Gastrocnemius medialis (tissue), 4 donors: ENCODE measurements at regions not wholly inside any gene's neighbourhood (a gene's known extent, or its start where the extent isn't known, plus 50 kb on each side); places are given as distances from the start of the nearest gene placed in this dataset.

Experiments
- ATAC-seq, 2 donors: fragments of 150-250 bp; one replicate each; pipeline ENCODE4 v1.9.1; 2016
- DNase-seq, 2 donors: peaks; one replicate each; pipeline ENCODE4 v3.0.0-alpha.2; 2019
- H3K27ac ChIP-seq, 4 donors: fragments of 200-600 bp; sonication (generic); 1 replicate in 1 of 4; 2 replicates in 3 of 4; pipeline ENCODE4 v1.5.1; 2016 to 2018; ENCODE audit warnings: mild to moderate bottlenecking in 2 of 4, moderate library complexity in 1 of 4
- H3K27me3 ChIP-seq, 3 donors: fragments of 200-600 bp; sonication (generic) in 2 of 3; 1 replicate in 1 of 3; 2 replicates in 2 of 3; pipeline versions ENCODE4 v1.5.1 to v1.6.0; 2016 to 2019; ENCODE audit warnings: mild to moderate bottlenecking in 1 of 3, moderate library complexity in 1 of 3
- H3K36me3 ChIP-seq, 2 donors: fragments of 200-600 bp; sonication (generic) in 1 of 2; one replicate each; pipeline ENCODE4 v1.5.1; 2017 to 2018
- H3K4me1 ChIP-seq, 2 donors: fragments of 200-600 bp; sonication (generic) in 1 of 2; one replicate each; pipeline ENCODE4 v1.5.1; 2016 to 2017; ENCODE audit warnings: mild to moderate bottlenecking in 2 of 2
- H3K4me3 ChIP-seq, 4 donors: fragments of 200-600 bp; sonication (generic) in 3 of 4; 1 replicate in 1 of 4; 2 replicates in 3 of 4; pipeline ENCODE4 v1.5.1; 2016 to 2019; ENCODE audit warnings: mild to moderate bottlenecking in 2 of 4
- H3K9me3 ChIP-seq, 3 donors: fragments of 200-600 bp; sonication (generic) in 2 of 3; 1 replicate in 1 of 3; 2 replicates in 2 of 3; pipeline ENCODE4 v1.5.1; 2016 to 2019
- POLR2A ChIP-seq, 2 donors: fragments of 450-650 bp; IDR thresholded peaks; one replicate each; pipeline ENCODE4 v1.6.1; 2017; ENCODE audit warnings: antibody characterized with exemption in 2 of 2, mild to moderate bottlenecking in 2 of 2, moderate library complexity in 2 of 2
- in situ Hi-C, 4 donors: fragments of 200-750 bp; cut with MboI; loops; one replicate each; pipeline versions ENCODE4 v1.15.0 to v1.8.0; 2017; ENCODE audit warnings: low sequenced_read_pairs in 4 of 4
- intact Hi-C: fragments of 100-400 bp; cut with DNase I; formaldehyde crosslinking; loops from one replicate; pipeline ENCODE4 v1.15.1; 2023; ENCODE audit warnings: low total_unique reads
- TF ChIP-seq, protein P1 (sequence below), 5 experiments: fragments of 450-650 bp in 3 of 5; fragments of 200-600 bp in 2 of 5; sonication (generic) in 2 of 5; IDR thresholded peaks in 4 of 5; conservative IDR thresholded peaks in 1 of 5; 1 replicate in 4 of 5; 2 replicates in 1 of 5; pipeline ENCODE4 v1.5.1; 2016 to 2019; ENCODE audit warnings: antibody characterized with exemption in 5 of 5, mild to moderate bottlenecking in 3 of 5, moderate library complexity in 3 of 5

DNA sequence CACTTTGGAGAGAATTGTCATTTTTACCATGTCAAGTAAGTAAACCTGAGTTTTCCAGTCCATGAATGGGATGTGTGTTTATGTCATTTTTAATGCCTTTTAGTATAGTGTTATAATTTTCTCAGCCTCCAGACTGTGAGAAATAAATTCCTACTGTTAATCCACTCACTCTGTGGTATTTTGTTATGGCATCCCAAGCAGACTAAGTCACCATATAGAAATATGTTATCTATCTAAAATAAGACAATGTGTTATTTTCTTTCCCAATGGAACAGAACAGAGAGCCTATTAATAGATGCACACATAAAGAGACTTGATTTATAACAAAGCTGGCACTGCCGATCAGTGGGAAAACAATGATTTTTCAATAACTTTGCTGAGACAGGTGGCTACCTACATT, 70.2 kb upstream of the SLC4A11 start:
- peak overlapping the region; percentile 89 to 95 (median 92) for H3K27ac ChIP-seq
- ATAC-seq = no peak
- H3K4me3 ChIP-seq = no peak overlapping the region
- H3K36me3 ChIP-seq = peaks cover 0 to 2% of the 10 kb centered on the region in 2 donors
- intact Hi-C loops = loop anchor here (5.0 kb wide), 1 partner anchor 152 kb away; the partner anchor contains the start of genes FASTKD5 and UBOX5
- H3K27me3 ChIP-seq = no peaks in the 10 kb centered on the region
- peaks cover 58 to 77% of the 10 kb centered on the region in 2 donors for H3K4me1 ChIP-seq
- TF ChIP-seq POLR2A (IDR thresholded peaks at IDR 0.05) = no peak
- TF ChIP-seq, protein P1, sequence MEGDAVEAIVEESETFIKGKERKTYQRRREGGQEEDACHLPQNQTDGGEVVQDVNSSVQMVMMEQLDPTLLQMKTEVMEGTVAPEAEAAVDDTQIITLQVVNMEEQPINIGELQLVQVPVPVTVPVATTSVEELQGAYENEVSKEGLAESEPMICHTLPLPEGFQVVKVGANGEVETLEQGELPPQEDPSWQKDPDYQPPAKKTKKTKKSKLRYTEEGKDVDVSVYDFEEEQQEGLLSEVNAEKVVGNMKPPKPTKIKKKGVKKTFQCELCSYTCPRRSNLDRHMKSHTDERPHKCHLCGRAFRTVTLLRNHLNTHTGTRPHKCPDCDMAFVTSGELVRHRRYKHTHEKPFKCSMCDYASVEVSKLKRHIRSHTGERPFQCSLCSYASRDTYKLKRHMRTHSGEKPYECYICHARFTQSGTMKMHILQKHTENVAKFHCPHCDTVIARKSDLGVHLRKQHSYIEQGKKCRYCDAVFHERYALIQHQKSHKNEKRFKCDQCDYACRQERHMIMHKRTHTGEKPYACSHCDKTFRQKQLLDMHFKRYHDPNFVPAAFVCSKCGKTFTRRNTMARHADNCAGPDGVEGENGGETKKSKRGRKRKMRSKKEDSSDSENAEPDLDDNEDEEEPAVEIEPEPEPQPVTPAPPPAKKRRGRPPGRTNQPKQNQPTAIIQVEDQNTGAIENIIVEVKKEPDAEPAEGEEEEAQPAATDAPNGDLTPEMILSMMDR (IDR thresholded peaks at IDR 0.05 in 4 of 5, conservative IDR thresholded peaks at IDR 0.05 in 1 of 5) = no peak
- no peak for DNase-seq
- in situ Hi-C loops = loop anchor here in 1 of 4 donors (25.0 kb wide), 1 partner anchor 247 kb away; the partner anchor contains the start of gene OXT
- H3K9me3 ChIP-seq = no peaks in the 10 kb centered on the region

DNA sequence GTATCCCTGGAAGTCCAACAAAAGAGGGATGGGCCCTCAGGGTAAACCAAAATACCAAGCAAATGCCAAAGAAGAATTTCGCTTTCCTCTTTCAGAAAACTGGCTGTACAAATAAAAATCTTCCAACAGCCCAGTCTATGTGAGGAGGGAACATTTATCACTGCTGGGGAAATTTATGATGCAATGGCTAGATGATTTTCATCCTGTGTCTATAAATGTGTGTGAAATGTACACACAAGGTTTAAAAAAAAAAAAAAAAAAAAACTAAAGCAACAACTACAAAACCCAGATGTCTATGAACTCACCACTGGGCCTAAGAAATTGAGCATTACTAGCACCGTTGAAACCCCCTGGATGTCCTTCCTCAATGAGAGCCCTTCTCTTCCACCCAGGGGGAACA, 68.7 kb upstream of the SLC4A11 start:
- H3K9me3 ChIP-seq = no peaks in the 10 kb centered on the region
- DNase-seq = no peak
- H3K27me3 ChIP-seq = no peaks in the 10 kb centered on the region
- peaks cover 52 to 72% of the 10 kb centered on the region in 2 donors for H3K4me1 ChIP-seq
- ATAC-seq = no peak
- no peak overlapping the region for H3K4me3 ChIP-seq
- peak overlapping the region; percentile 89 to 95 (median 92) for H3K27ac ChIP-seq
- intact Hi-C loops (loop anchor here (5.0 kb wide), 1 partner anchor 150 kb away; the partner anchor contains the start of genes FASTKD5 and UBOX5), in situ Hi-C loops (loop anchor here in 1 of 4 donors (25.0 kb wide), 1 partner anchor 245 kb away; the partner anchor contains the start of gene OXT)
- H3K36me3 ChIP-seq = peaks cover 0 to 17% of the 10 kb centered on the region in 2 donors
- TF ChIP-seq POLR2A (IDR thresholded peaks at IDR 0.05) = no peak
- TF ChIP-seq, protein P1 (IDR thresholded peaks at IDR 0.05 in 4 of 5, conservative IDR thresholded peaks at IDR 0.05 in 1 of 5) = no peak

DNA sequence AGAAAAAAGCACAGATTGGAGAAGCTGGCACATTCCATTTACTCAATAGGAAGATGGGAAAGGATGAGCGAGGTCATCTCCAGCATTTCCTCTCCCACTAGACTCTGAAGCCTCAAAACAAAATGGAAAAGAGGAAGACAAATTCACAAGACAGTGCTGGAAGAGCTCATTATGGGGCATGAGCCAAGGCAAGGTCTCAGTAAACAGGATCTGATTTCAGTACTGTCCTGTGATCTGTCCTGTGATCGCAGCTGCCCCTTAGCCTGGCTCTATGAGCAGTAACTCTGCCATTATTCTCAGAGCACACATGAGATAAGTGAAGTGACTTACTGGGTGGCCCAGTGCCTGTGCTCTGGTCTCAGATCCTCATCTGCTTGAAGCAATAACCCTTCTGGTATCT, 68.1 kb upstream of the SLC4A11 start:
- in situ Hi-C loops = loop anchor here in 1 of 4 donors (25.0 kb wide), 1 partner anchor 245 kb away; the partner anchor contains the start of gene OXT
- Histone ChIP-seq H3K27me3 (no peaks in the 10 kb centered on the region), H3K27ac (peak overlapping the region; percentile 89 to 95 (median 92)), H3K9me3 (no peaks in the 10 kb centered on the region), H3K36me3 (peaks cover 0 to 23% of the 10 kb centered on the region in 2 donors), H3K4me1 (peaks cover 49 to 72% of the 10 kb centered on the region in 2 donors), H3K4me3 (peak overlapping the region; percentile 50 to 62 (median 57))
- DNase-seq = peak; percentile 82 to 85
- TF ChIP-seq, protein P1 (IDR thresholded peaks at IDR 0.05 in 4 of 5, conservative IDR thresholded peaks at IDR 0.05 in 1 of 5) = no peak
- peak; percentile 58 to 86 for TF ChIP-seq POLR2A (IDR thresholded peaks at IDR 0.05)
- intact Hi-C loops = loop anchor here (5.0 kb wide), 1 partner anchor 150 kb away; the partner anchor contains the start of genes FASTKD5 and UBOX5
- ATAC-seq = peak; percentile 83 to 85

DNA sequence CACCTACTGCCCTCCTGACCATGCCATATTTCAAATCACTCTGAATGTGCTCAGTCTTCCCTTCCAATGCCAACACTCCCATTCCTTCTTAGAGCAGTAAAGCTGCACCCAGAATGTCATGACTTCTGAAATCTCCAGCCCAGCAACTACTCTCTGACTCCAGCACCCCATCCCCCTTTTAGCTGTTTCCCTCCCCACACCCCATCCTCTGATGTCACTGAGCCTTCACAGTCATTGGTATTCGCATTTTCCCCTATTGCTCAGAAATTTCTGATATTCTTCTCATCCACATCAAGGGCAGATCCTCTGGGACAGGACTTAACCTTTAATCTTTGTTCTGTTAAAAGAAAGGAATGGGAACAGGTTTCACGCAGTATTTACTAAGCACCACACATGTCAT, 67.1 kb upstream of the SLC4A11 start:
- H3K27ac ChIP-seq = peak overlapping the region; percentile 89 to 95 (median 92)
- peak overlapping the region; percentile 50 to 62 (median 57) for H3K4me3 ChIP-seq
- DNase-seq = no peak
- H3K4me1 ChIP-seq = peaks cover 40 to 64% of the 10 kb centered on the region in 2 donors
- ATAC-seq = peak; percentile 37 to 51
- TF ChIP-seq, protein P1 (IDR thresholded peaks at IDR 0.05 in 4 of 5, conservative IDR thresholded peaks at IDR 0.05 in 1 of 5) = no peak
- peak; percentile 46 to 59 for TF ChIP-seq POLR2A (IDR thresholded peaks at IDR 0.05)
- in situ Hi-C loops = loop anchor here in 1 of 4 donors (25.0 kb wide), 1 partner anchor 244 kb away; the partner anchor contains the start of gene OXT
- H3K27me3 ChIP-seq = no peaks in the 10 kb centered on the region
- H3K9me3 ChIP-seq = no peaks in the 10 kb centered on the region
- intact Hi-C loops = loop anchor here (5.0 kb wide), 1 partner anchor 149 kb away; the partner anchor contains the start of genes FASTKD5 and UBOX5
- peaks cover 0 to 30% of the 10 kb centered on the region in 2 donors for H3K36me3 ChIP-seq
